Neural cell (in vitro differentiated cells): ENCODE measurements at regions not wholly inside any gene's neighbourhood (a gene's known extent, or its start where the extent isn't known, plus 50 kb on each side); places are given as distances from the start of the nearest gene placed in this dataset.

Experiments used
- H2AFZ ChIP-seq: fragments of 200-600, 300-800 bp; sonication (generic), shearing (Covaris generic); 2 replicates; pipeline ENCODE4 v1.6.0; 2014; ENCODE audit warnings: low read depth, mild to moderate bottlenecking, antibody characterized with exemption, low read length, moderate library complexity
- H3F3A ChIP-seq: fragments of 200-600 bp; shearing (Covaris generic); 2 replicates; pipeline ENCODE4 v1.6.1; 2016; ENCODE audit warnings: mild to moderate bottlenecking, moderate library complexity, mixed read lengths, antibody characterized with exemption, low read length; ENCODE audit not compliant: insufficient read depth, poor library complexity, severe bottlenecking
- H3K27ac ChIP-seq: fragments of 200-600, 300-800 bp; sonication (generic), shearing (Covaris generic); 2 replicates; pipeline ENCODE4 v1.5.1; 2014; ENCODE audit warnings: mild to moderate bottlenecking, low read length, moderate library complexity
- H3K27me3 ChIP-seq: fragments of 300-800, 200-600 bp; sonication (generic), shearing (Covaris generic); 2 replicates; pipeline ENCODE4 v1.6.0; 2014; ENCODE audit warnings: mild to moderate bottlenecking, low read depth, low read length, moderate library complexity; ENCODE audit not compliant: insufficient read depth
- H3K36me3 ChIP-seq: fragments of 300-800, 200-600 bp; sonication (generic), shearing (Covaris generic); 2 replicates; pipeline ENCODE4 v1.5.1; 2014; ENCODE audit warnings: mild to moderate bottlenecking, antibody characterized with exemption, low read length, moderate library complexity; ENCODE audit not compliant: insufficient read depth
- H3K4me2 ChIP-seq: fragments of 300-800, 200-600 bp; sonication (generic), shearing (Covaris generic); 2 replicates; pipeline ENCODE4 v1.6.0; 2014; ENCODE audit warnings: mild to moderate bottlenecking, low read length
- H3K4me3 ChIP-seq: fragments of 300-800, 200-600 bp; sonication (generic), shearing (Covaris generic); 2 replicates; pipeline ENCODE4 v1.5.1; 2014; ENCODE audit warnings: mild to moderate bottlenecking, low read length, moderate library complexity
- H3K79me2 ChIP-seq: fragments of 200-600 bp; shearing (Covaris generic); replicated peaks from 2 replicates; pipeline ENCODE4 v1.6.0; 2014; ENCODE audit warnings: mild to moderate bottlenecking, low read length, moderate library complexity; ENCODE audit not compliant: insufficient read depth
- H3K9ac ChIP-seq: fragments of 300-800, 200-600 bp; sonication (generic), shearing (Covaris generic); 2 replicates; pipeline ENCODE4 v1.6.1; 2016; ENCODE audit warnings: mild to moderate bottlenecking, low read length, mixed read lengths
- H3K9me2 ChIP-seq: fragments of 200-600 bp; shearing (Covaris generic); 2 replicates; pipeline ENCODE4 v1.6.1; 2016; ENCODE audit warnings: mild to moderate bottlenecking, low read length, mixed read lengths; ENCODE audit not compliant: insufficient read depth
- H3K9me3 ChIP-seq: fragments of 200-600, 300-800 bp; sonication (generic), shearing (Covaris generic); 2 replicates; pipeline ENCODE4 v1.6.1; 2016; ENCODE audit warnings: mild to moderate bottlenecking, mixed run types, low read length, moderate library complexity, mixed read lengths
- H4K20me1 ChIP-seq: fragments of 200-600 bp; shearing (Covaris generic); 2 replicates; pipeline ENCODE4 v1.6.1; 2016; ENCODE audit warnings: mild to moderate bottlenecking, mixed run types; ENCODE audit not compliant: insufficient read depth
- CTCF ChIP-seq: fragments of 450-650 bp; IDR thresholded peaks from 2 replicates; pipeline ENCODE4 v1.5.1; 2014; ENCODE audit warnings: antibody characterized with exemption, mild to moderate bottlenecking, moderate library complexity; ENCODE audit not compliant: poor library complexity, severe bottlenecking
- EP300 ChIP-seq: fragments of 450-650 bp; conservative IDR thresholded peaks from 2 replicates; pipeline ENCODE4 v1.6.1; 2014; ENCODE audit warnings: antibody characterized with exemption, mild to moderate bottlenecking, moderate library complexity; ENCODE audit not compliant: poor library complexity, severe bottlenecking
- EZH2 ChIP-seq: fragments of 200-600, 300-800 bp; shearing (Covaris generic), sonication (generic); IDR thresholded peaks from 2 replicates; pipeline ENCODE4 v1.6.1; 2014; ENCODE audit warnings: antibody characterized with exemption, low read length, borderline replicate concordance, mild to moderate bottlenecking; ENCODE audit not compliant: insufficient read depth, poor library complexity, severe bottlenecking
- MXI1 ChIP-seq: fragments of 450-650 bp; conservative IDR thresholded peaks from 2 replicates; pipeline ENCODE4 v1.6.1; 2014; ENCODE audit warnings: antibody characterized with exemption, mild to moderate bottlenecking; ENCODE audit not compliant: poor library complexity, severe bottlenecking
- POLR2AphosphoS5 ChIP-seq: IDR thresholded peaks from 2 replicates; pipeline ENCODE4 v1.6.1; 2012
- RAD21 ChIP-seq: fragments of 450-650 bp; conservative IDR thresholded peaks from 2 replicates; pipeline ENCODE4 v1.6.1; 2014; ENCODE audit warnings: antibody characterized with exemption, mild to moderate bottlenecking, moderate library complexity
- SMC3 ChIP-seq: fragments of 450-650 bp; conservative IDR thresholded peaks from 2 replicates; pipeline ENCODE4 v1.6.1; 2014; ENCODE audit warnings: antibody characterized with exemption, mild to moderate bottlenecking, moderate library complexity; ENCODE audit not compliant: poor library complexity
- TAF1 ChIP-seq: IDR thresholded peaks from 2 replicates; pipeline ENCODE4 v1.6.1; 2012; ENCODE audit warnings: low read depth
- TF ChIP-seq, protein P1 (sequence below): IDR thresholded peaks from 2 replicates; pipeline ENCODE4 v1.6.1; 2012; ENCODE audit warnings: borderline replicate concordance

DNA sequence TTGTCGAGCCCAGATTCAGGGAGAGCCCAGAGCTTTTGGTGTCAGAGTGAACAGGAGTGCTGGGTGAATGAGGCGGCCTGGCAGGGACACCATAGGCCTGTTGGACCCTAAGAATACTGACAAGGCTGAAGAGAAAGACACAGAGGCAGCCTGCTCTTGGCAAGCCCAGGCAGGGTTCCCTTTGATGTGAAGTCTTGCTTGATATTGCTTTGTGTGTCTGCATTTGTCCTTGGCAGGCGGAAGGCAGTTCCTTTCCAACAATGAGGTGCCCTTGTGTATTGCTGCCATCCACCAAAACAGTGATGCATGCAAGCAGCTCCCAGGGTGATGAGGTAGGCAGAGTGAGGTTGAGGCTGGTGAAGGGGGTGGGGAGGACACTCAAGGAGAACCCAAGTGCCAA lies 152.7 kb upstream of the TSC22D2 start:
- H3K27ac ChIP-seq: no peak overlapping the region
- H3F3A ChIP-seq: no peaks in the 10 kb centered on the region
- H2AFZ ChIP-seq: no peak overlapping the region
- H3K79me2 ChIP-seq: no peaks in the 10 kb centered on the region
- no peaks in the 10 kb centered on the region for H4K20me1 ChIP-seq
- no peaks in the 10 kb centered on the region for H3K36me3 ChIP-seq
- H3K27me3 ChIP-seq: no peaks in the 10 kb centered on the region
- H3K9me3 ChIP-seq: no peaks in the 10 kb centered on the region
- H3K9me2 ChIP-seq: no peaks in the 10 kb centered on the region
- no peak overlapping the region for H3K9ac ChIP-seq
- no peak for TF ChIP-seq POLR2AphosphoS5
- no peak for TF ChIP-seq RAD21
- no peak for TF ChIP-seq SMC3
- no peak for TF ChIP-seq MXI1
- TF ChIP-seq TAF1: no peak
- TF ChIP-seq EP300: no peak
- no peak for TF ChIP-seq CTCF
- no peak for TF ChIP-seq EZH2
- no peak overlapping the region for H3K4me2 ChIP-seq
- no peak overlapping the region for H3K4me3 ChIP-seq

DNA sequence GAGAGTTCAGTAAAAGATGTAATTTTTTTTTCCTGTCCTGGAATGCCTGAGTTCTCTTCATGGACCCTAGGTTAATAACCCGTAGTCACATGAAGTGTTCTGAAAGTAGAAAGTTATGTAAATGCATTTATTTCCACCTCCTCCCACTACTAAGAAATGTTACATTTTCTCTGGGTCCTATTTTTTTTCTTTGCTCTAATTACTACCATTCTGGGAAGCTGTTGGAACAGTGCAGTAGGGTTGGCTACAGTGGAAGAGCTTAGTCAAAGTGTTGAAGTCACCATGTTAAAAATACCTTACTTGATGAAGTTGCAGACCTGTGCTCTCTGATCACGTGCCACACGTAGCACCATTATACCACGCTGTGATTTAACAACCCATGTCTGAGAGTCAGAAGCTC lies 153.8 kb upstream of the TSC22D2 start:
- H3K36me3 ChIP-seq: no peaks in the 10 kb centered on the region
- H2AFZ ChIP-seq: no peak overlapping the region
- no peaks in the 10 kb centered on the region for H3K79me2 ChIP-seq
- H3K9me3 ChIP-seq: no peaks in the 10 kb centered on the region
- H3K9ac ChIP-seq: no peak overlapping the region
- no peaks in the 10 kb centered on the region for H4K20me1 ChIP-seq
- no peak overlapping the region for H3K4me2 ChIP-seq
- TF ChIP-seq TAF1: no peak
- no peak for TF ChIP-seq POLR2AphosphoS5
- TF ChIP-seq, protein P1, sequence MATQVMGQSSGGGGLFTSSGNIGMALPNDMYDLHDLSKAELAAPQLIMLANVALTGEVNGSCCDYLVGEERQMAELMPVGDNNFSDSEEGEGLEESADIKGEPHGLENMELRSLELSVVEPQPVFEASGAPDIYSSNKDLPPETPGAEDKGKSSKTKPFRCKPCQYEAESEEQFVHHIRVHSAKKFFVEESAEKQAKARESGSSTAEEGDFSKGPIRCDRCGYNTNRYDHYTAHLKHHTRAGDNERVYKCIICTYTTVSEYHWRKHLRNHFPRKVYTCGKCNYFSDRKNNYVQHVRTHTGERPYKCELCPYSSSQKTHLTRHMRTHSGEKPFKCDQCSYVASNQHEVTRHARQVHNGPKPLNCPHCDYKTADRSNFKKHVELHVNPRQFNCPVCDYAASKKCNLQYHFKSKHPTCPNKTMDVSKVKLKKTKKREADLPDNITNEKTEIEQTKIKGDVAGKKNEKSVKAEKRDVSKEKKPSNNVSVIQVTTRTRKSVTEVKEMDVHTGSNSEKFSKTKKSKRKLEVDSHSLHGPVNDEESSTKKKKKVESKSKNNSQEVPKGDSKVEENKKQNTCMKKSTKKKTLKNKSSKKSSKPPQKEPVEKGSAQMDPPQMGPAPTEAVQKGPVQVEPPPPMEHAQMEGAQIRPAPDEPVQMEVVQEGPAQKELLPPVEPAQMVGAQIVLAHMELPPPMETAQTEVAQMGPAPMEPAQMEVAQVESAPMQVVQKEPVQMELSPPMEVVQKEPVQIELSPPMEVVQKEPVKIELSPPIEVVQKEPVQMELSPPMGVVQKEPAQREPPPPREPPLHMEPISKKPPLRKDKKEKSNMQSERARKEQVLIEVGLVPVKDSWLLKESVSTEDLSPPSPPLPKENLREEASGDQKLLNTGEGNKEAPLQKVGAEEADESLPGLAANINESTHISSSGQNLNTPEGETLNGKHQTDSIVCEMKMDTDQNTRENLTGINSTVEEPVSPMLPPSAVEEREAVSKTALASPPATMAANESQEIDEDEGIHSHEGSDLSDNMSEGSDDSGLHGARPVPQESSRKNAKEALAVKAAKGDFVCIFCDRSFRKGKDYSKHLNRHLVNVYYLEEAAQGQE: no peak
- no peak for TF ChIP-seq EP300
- TF ChIP-seq EZH2: no peak
- no peak for TF ChIP-seq SMC3
- no peak for TF ChIP-seq RAD21
- TF ChIP-seq CTCF: no peak
- TF ChIP-seq MXI1: no peak
- no peaks in the 10 kb centered on the region for H3K27me3 ChIP-seq
- H3K4me3 ChIP-seq: no peak overlapping the region
- H3K9me2 ChIP-seq: no peaks in the 10 kb centered on the region
- H3F3A ChIP-seq: no peaks in the 10 kb centered on the region
- no peak overlapping the region for H3K27ac ChIP-seq
